ENCODE measurements at regions not wholly inside any gene's neighbourhood (a gene's known extent, or its start where the extent isn't known, plus 50 kb on each side); places are given as distances from the start of the nearest gene placed in this dataset.

DNA sequence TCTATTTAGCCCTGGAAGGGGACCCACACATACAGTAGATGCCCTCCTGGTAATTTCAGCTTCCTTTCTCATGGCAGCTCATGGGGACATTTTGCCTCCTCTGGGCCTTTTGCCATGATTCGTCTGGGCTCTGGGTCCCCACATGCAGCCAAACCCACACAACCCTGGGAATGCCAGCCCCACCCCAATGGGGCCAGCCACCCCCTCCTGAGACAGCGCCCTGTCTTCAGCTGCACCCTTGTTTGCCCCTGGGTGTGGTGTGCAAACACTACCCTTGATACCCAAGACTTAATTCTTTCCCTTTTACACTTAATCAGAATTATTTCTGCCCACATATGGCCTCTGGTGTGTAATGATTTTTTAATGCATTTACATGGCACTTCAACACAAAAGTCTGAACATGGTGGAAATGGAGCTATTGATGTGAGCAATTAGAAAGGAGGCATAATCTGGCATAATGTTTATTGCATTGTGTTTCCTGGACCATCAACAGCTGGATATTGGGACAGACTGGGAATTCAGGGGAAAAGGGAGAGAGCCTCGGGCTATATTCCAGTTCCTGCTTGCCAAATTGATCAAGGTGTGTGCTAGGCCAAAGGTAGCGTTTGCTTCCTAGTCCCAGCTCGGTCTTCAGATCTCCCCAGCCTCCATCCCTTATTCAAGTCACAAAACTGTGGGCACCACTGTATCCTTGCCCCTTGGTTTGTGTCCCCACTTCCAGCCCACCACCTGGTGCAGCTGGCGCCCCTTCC lies 85.0 kb upstream of the ANO1 start:
- Histone ChIP-seq H3K27ac (ENCODE audit: low read depth in 2 of 2, low read length in 2 of 2) (peak overlapping the region; percentile 54 to 85), H3K4me1 (ENCODE audit: control insufficient read depth in 2 of 2, insufficient read depth in 2 of 2, low read length in 2 of 2) (peaks cover 16 to 28% of the 10 kb centered on the region in 2 donors), H3K9ac (ENCODE audit: low read depth in 1 of 2, low read length in 2 of 2) (peak overlapping the region in 1 of 2 donors; percentile 50), H3K36me3 (ENCODE audit: control insufficient read depth in 2 of 2, insufficient read depth in 2 of 2, low read length in 2 of 2) (no peaks in the 10 kb centered on the region), H3K27me3 (ENCODE audit: control insufficient read depth in 2 of 2, insufficient read depth in 2 of 2, low read length in 2 of 2) (no peaks in the 10 kb centered on the region), H3K4me3 (ENCODE audit: low read length in 2 of 2) (peak overlapping the region; percentile 20 to 29), H3K9me3 (ENCODE audit: control insufficient read depth in 2 of 2, low read length in 2 of 2) (no peaks in the 10 kb centered on the region)

DNA sequence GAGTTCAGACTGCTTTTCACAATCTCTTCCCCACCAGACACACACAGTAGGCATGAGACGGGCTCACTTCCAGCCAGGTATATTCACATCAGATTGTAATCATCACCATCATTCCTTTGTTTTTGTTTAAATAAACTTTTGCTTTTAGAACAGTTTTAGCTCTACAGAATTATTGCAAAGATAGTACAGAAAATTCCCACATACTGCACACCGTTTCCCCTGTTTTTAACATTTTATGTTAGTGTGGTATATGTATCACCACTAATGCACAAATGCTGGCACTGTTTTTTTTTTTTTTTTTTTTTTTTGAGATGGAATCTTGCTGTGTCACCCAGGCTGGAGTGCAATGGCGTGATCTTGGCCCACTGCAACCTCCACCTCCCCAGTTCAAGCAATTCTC lies 83.3 kb upstream of the ANO1 start:
- Histone ChIP-seq H3K4me1 (ENCODE audit: control insufficient read depth in 2 of 2, insufficient read depth in 2 of 2, low read length in 2 of 2) (peaks cover 16 to 28% of the 10 kb centered on the region in 2 donors), H3K27ac (ENCODE audit: low read depth in 2 of 2, low read length in 2 of 2) (peak overlapping the region in 1 of 2 donors; percentile 20), H3K4me3 (ENCODE audit: low read length in 2 of 2) (no peak overlapping the region), H3K27me3 (ENCODE audit: control insufficient read depth in 2 of 2, insufficient read depth in 2 of 2, low read length in 2 of 2) (no peaks in the 10 kb centered on the region), H3K9me3 (ENCODE audit: control insufficient read depth in 2 of 2, low read length in 2 of 2) (no peaks in the 10 kb centered on the region), H3K9ac (ENCODE audit: low read depth in 1 of 2, low read length in 2 of 2) (no peak overlapping the region), H3K36me3 (ENCODE audit: control insufficient read depth in 2 of 2, insufficient read depth in 2 of 2, low read length in 2 of 2) (no peaks in the 10 kb centered on the region)

- no peak overlapping the region for H3K27ac ChIP-seq (ENCODE audit: low read depth in 2 of 2, low read length in 2 of 2)
- no peaks in the 10 kb centered on the region for H3K27me3 ChIP-seq (ENCODE audit: control insufficient read depth in 2 of 2, insufficient read depth in 2 of 2, low read length in 2 of 2)
- H3K9ac ChIP-seq (ENCODE audit: low read depth in 1 of 2, low read length in 2 of 2), result no peak overlapping the region
- peaks cover 16 to 28% of the 10 kb centered on the region in 2 donors for H3K4me1 ChIP-seq (ENCODE audit: control insufficient read depth in 2 of 2, insufficient read depth in 2 of 2, low read length in 2 of 2)
- no peak overlapping the region for H3K4me3 ChIP-seq (ENCODE audit: low read length in 2 of 2)
- H3K9me3 ChIP-seq (ENCODE audit: control insufficient read depth in 2 of 2, low read length in 2 of 2), result no peaks in the 10 kb centered on the region
- no peaks in the 10 kb centered on the region for H3K36me3 ChIP-seq (ENCODE audit: control insufficient read depth in 2 of 2, insufficient read depth in 2 of 2, low read length in 2 of 2)
Observed at GRCh38 chr11:69995697-69996096, 82.4 kb upstream of the ANO1 start.

DNA sequence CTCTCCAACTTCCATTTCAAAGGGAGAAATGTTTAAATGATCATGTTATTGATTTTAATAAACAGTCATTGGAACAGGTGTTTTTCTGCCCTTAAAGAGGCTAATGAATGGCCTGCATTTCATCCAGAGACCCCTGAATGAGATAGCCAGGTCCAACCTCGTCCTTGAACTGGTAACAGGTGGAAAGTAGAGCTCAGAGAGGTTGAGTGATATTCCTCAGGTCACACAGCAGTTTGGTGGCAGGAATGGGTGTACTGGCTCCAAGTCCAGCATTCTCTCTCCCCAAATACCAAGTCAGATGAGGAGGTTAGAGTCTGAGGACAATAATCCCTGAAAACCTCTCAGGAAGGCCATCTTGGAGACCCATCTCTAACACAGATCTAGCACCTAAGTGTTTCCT lies 81.7 kb upstream of the ANO1 start:
- Histone ChIP-seq H3K27me3 (ENCODE audit: control insufficient read depth in 2 of 2, insufficient read depth in 2 of 2, low read length in 2 of 2) (no peaks in the 10 kb centered on the region), H3K4me1 (ENCODE audit: control insufficient read depth in 2 of 2, insufficient read depth in 2 of 2, low read length in 2 of 2) (peaks cover 13 to 28% of the 10 kb centered on the region in 2 donors), H3K4me3 (ENCODE audit: low read length in 2 of 2) (no peak overlapping the region), H3K27ac (ENCODE audit: low read depth in 2 of 2, low read length in 2 of 2) (no peak overlapping the region), H3K9ac (ENCODE audit: low read depth in 1 of 2, low read length in 2 of 2) (no peak overlapping the region), H3K36me3 (ENCODE audit: control insufficient read depth in 2 of 2, insufficient read depth in 2 of 2, low read length in 2 of 2) (no peaks in the 10 kb centered on the region), H3K9me3 (ENCODE audit: control insufficient read depth in 2 of 2, low read length in 2 of 2) (no peaks in the 10 kb centered on the region)

DNA sequence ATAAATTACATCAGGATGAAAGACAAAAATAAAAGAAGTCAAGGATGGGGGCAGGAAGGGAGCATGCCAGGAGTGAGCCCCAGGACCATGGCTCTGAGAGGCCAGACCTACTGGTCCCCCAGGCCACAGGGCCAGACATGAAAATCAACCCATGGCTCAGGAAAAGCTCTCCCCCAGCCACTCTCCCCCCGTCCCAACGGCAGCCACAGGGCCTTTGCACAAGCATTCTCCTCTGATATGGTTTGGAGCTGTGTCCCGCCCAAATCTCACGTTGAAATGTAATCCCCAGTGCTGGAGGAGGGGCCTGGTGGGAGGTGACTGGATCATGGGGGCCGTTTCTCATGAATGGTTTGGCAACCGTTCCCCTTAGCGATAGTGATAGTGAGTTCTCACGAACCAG lies 80.8 kb upstream of the ANO1 start:
- Histone ChIP-seq H3K9ac (ENCODE audit: low read depth in 1 of 2, low read length in 2 of 2) (no peak overlapping the region), H3K9me3 (ENCODE audit: control insufficient read depth in 2 of 2, low read length in 2 of 2) (no peaks in the 10 kb centered on the region), H3K36me3 (ENCODE audit: control insufficient read depth in 2 of 2, insufficient read depth in 2 of 2, low read length in 2 of 2) (no peaks in the 10 kb centered on the region), H3K27me3 (ENCODE audit: control insufficient read depth in 2 of 2, insufficient read depth in 2 of 2, low read length in 2 of 2) (no peaks in the 10 kb centered on the region), H3K4me3 (ENCODE audit: low read length in 2 of 2) (no peak overlapping the region), H3K27ac (ENCODE audit: low read depth in 2 of 2, low read length in 2 of 2) (no peak overlapping the region), H3K4me1 (ENCODE audit: control insufficient read depth in 2 of 2, insufficient read depth in 2 of 2, low read length in 2 of 2) (peaks cover 13 to 23% of the 10 kb centered on the region in 2 donors)

GRCh38 chr11:69999721-70000120 lies 78.4 kb upstream of the ANO1 start:
- Histone ChIP-seq H3K27me3 (ENCODE audit: control insufficient read depth in 2 of 2, insufficient read depth in 2 of 2, low read length in 2 of 2) (no peaks in the 10 kb centered on the region), H3K9ac (ENCODE audit: low read depth in 1 of 2, low read length in 2 of 2) (no peak overlapping the region), H3K27ac (ENCODE audit: low read depth in 2 of 2, low read length in 2 of 2) (peak overlapping the region in 1 of 2 donors; percentile 13), H3K4me1 (ENCODE audit: control insufficient read depth in 2 of 2, insufficient read depth in 2 of 2, low read length in 2 of 2) (peaks cover 0 to 2% of the 10 kb centered on the region in 2 donors), H3K36me3 (ENCODE audit: control insufficient read depth in 2 of 2, insufficient read depth in 2 of 2, low read length in 2 of 2) (no peaks in the 10 kb centered on the region), H3K9me3 (ENCODE audit: control insufficient read depth in 2 of 2, low read length in 2 of 2) (no peaks in the 10 kb centered on the region), H3K4me3 (ENCODE audit: low read length in 2 of 2) (no peak overlapping the region)

GRCh38 chr11:70000228-70000627 lies 77.9 kb upstream of the ANO1 start:
- Histone ChIP-seq H3K9me3 (ENCODE audit: control insufficient read depth in 2 of 2, low read length in 2 of 2) (no peaks in the 10 kb centered on the region), H3K27ac (ENCODE audit: low read depth in 2 of 2, low read length in 2 of 2) (no peak overlapping the region), H3K4me1 (ENCODE audit: control insufficient read depth in 2 of 2, insufficient read depth in 2 of 2, low read length in 2 of 2) (no peaks in the 10 kb centered on the region), H3K4me3 (ENCODE audit: low read length in 2 of 2) (no peak overlapping the region), H3K27me3 (ENCODE audit: control insufficient read depth in 2 of 2, insufficient read depth in 2 of 2, low read length in 2 of 2) (no peaks in the 10 kb centered on the region), H3K36me3 (ENCODE audit: control insufficient read depth in 2 of 2, insufficient read depth in 2 of 2, low read length in 2 of 2) (no peaks in the 10 kb centered on the region), H3K9ac (ENCODE audit: low read depth in 1 of 2, low read length in 2 of 2) (no peak overlapping the region)

DNA sequence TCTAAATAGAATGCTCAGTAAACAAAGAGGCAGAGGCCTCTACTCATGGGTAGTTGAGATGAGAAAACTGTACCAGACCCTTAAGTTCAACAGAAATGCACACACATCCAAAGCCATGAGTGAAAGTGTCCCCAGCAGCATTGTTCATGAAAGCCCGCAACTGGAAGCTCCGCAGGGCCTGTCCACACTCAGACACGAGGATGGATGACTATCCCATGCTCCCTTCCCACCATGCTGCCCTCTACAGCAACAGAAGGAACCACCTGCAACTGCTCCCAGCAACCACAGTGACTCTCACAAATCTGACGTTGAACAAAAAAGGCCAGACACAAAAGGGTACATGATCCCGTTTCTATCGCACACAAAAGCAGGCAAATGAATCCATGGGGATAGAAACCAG lies 76.9 kb upstream of the ANO1 start:
- Histone ChIP-seq H3K9ac (ENCODE audit: low read depth in 1 of 2, low read length in 2 of 2) (no peak overlapping the region), H3K4me3 (ENCODE audit: low read length in 2 of 2) (no peak overlapping the region), H3K27ac (ENCODE audit: low read depth in 2 of 2, low read length in 2 of 2) (no peak overlapping the region), H3K9me3 (ENCODE audit: control insufficient read depth in 2 of 2, low read length in 2 of 2) (no peaks in the 10 kb centered on the region), H3K36me3 (ENCODE audit: control insufficient read depth in 2 of 2, insufficient read depth in 2 of 2, low read length in 2 of 2) (no peaks in the 10 kb centered on the region), H3K27me3 (ENCODE audit: control insufficient read depth in 2 of 2, insufficient read depth in 2 of 2, low read length in 2 of 2) (no peaks in the 10 kb centered on the region), H3K4me1 (ENCODE audit: control insufficient read depth in 2 of 2, insufficient read depth in 2 of 2, low read length in 2 of 2) (no peaks in the 10 kb centered on the region)

DNA sequence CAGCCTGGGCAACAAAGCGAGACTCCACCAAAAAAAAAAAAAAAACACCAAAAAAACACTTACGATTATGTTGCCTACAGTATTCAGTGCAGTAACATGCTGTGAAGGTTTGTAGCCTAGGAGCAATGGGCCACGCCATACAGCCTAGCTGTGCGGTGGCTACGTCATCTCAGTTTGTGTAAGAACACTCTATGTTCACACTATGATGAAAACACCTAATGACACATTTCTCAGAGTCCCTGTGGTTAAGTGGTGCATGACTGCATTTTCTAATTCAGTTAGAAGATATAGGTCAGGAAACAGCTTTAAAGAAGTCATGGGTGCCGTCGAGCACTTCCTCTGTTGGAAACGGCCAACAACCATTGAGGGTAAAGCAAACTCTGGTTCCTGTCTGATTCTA lies 75.7 kb upstream of the ANO1 start:
- Histone ChIP-seq H3K27me3 (ENCODE audit: control insufficient read depth in 2 of 2, insufficient read depth in 2 of 2, low read length in 2 of 2) (no peaks in the 10 kb centered on the region), H3K4me3 (ENCODE audit: low read length in 2 of 2) (no peak overlapping the region), H3K9me3 (ENCODE audit: control insufficient read depth in 2 of 2, low read length in 2 of 2) (no peaks in the 10 kb centered on the region), H3K9ac (ENCODE audit: low read depth in 1 of 2, low read length in 2 of 2) (no peak overlapping the region), H3K27ac (ENCODE audit: low read depth in 2 of 2, low read length in 2 of 2) (no peak overlapping the region), H3K4me1 (ENCODE audit: control insufficient read depth in 2 of 2, insufficient read depth in 2 of 2, low read length in 2 of 2) (no peaks in the 10 kb centered on the region), H3K36me3 (ENCODE audit: control insufficient read depth in 2 of 2, insufficient read depth in 2 of 2, low read length in 2 of 2) (no peaks in the 10 kb centered on the region)

DNA sequence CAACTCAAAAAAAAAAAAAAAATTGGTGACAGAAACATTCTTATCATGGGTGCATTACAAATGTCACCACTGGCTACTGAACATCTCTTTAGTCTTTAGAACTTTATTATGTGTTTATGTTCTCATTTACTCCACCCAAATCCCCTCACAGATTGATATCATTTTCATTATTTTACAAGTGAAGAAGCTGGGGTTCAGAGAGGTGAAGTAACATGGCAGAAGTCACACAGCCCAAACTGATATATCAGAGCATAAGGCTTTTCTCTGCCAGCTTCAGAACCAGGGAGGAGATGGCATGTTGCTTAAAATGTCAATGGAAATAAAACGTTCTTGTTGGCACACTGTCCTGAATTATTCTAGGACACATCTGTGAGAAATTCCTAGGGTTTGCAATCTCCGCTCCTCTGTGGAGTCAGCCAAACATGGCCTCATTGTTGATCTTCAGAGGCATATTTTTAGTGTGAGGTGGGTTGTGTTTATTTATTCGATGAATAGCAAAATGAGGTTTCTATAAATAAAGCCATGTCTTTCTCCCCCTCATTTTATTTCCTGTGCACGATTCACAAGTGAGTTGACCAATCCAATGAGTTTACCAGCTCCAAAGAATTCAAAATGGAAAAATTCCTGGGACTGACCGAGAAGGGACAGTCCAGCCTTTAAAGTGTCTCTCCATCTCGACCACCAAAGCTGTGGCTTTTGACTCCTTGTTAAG lies 72.9 kb upstream of the ANO1 start:
- Histone ChIP-seq H3K9me3 (ENCODE audit: control insufficient read depth in 2 of 2, low read length in 2 of 2) (no peaks in the 10 kb centered on the region), H3K27ac (ENCODE audit: low read depth in 2 of 2, low read length in 2 of 2) (no peak overlapping the region), H3K4me3 (ENCODE audit: low read length in 2 of 2) (no peak overlapping the region), H3K9ac (ENCODE audit: low read depth in 1 of 2, low read length in 2 of 2) (no peak overlapping the region), H3K36me3 (ENCODE audit: control insufficient read depth in 2 of 2, insufficient read depth in 2 of 2, low read length in 2 of 2) (no peaks in the 10 kb centered on the region), H3K27me3 (ENCODE audit: control insufficient read depth in 2 of 2, insufficient read depth in 2 of 2, low read length in 2 of 2) (no peaks in the 10 kb centered on the region), H3K4me1 (ENCODE audit: control insufficient read depth in 2 of 2, insufficient read depth in 2 of 2, low read length in 2 of 2) (no peaks in the 10 kb centered on the region)
